Panc1 (cell line): ENCODE measurements at regions not wholly inside any gene's neighbourhood (a gene's known extent, or its start where the extent isn't known, plus 50 kb on each side); places are given as distances from the start of the nearest gene placed in this dataset.

ENCODE experiments used
- ATAC-seq: fragments of 200-7000 bp; cut with Tn5 transposase; 2 replicates; pipeline ENCODE4 v1.9.1; 2020; ENCODE audit warnings: mild to moderate bottlenecking, moderate library complexity
- BruUV-seq: library from RNA; stranded (reverse); fragments of 400-500 nt; replicated peaks from 2 replicates; lab custom pipeline; 2021; lab: Mats Ljungman, UMichigan
- CTCF ChIA-PET: fragments of 300-600 bp; sonication (Branson Sonifier 250); formaldehyde crosslinking; loops from one replicate; lab custom pipeline; 2022; ENCODE audit warnings: antibody characterized with exemption; lab: Charles Lee
- POLR2A ChIA-PET: fragments of 300-600 bp; sonication (Branson Sonifier 250); formaldehyde crosslinking; loops from one replicate; lab custom pipeline; 2022; ENCODE audit warnings: antibody characterized with exemption; lab: Charles Lee
- DNase-seq: peaks from one replicate; pipeline ENCODE4 v3.0.0-alpha.2; 2010; ENCODE audit warnings: low read depth, low spot score
- H3K27ac ChIP-seq: 2 replicates; pipeline ENCODE4 v1.5.1; 2011; ENCODE audit warnings: mild to moderate bottlenecking, low read length, inconsistent platforms
- H3K27me3 ChIP-seq: fragments of 200-500 bp; sonication (Bioruptor generic); 2 replicates; pipeline ENCODE4 v1.6.0; 2014; ENCODE audit warnings: low read length, inconsistent platforms; ENCODE audit not compliant: control insufficient read depth, insufficient read depth
- H3K36me3 ChIP-seq: fragments of 200-500 bp; sonication (Bioruptor generic); 2 replicates; pipeline ENCODE4 v1.5.1; 2014; ENCODE audit warnings: inconsistent platforms, mild to moderate bottlenecking, low read length, moderate library complexity; ENCODE audit not compliant: control insufficient read depth, insufficient read depth
- H3K4me1 ChIP-seq: 2 replicates; pipeline ENCODE4 v1.5.1; 2011; ENCODE audit warnings: inconsistent platforms, mild to moderate bottlenecking, low read length, moderate library complexity; ENCODE audit not compliant: control insufficient read depth, insufficient read depth
- H3K4me3 ChIP-seq, 2 experiments: 2 replicates each; pipeline ENCODE4 v1.5.1; 2011 to 2012; ENCODE audit warnings: low read depth in 2 of 2, low read length in 2 of 2, mild to moderate bottlenecking in 2 of 2, inconsistent platforms in 1 of 2, moderate library complexity in 1 of 2
- H3K9me3 ChIP-seq: fragments of 200-500 bp; sonication (Bioruptor generic); 2 replicates; pipeline ENCODE4 v1.5.1; 2014; ENCODE audit warnings: low read depth, mild to moderate bottlenecking, inconsistent platforms, low read length, moderate library complexity; ENCODE audit not compliant: control insufficient read depth, insufficient read depth
- CTCF ChIP-seq: fragments of 450-650 bp; IDR thresholded peaks from 2 replicates; pipeline ENCODE4 v1.5.1; 2017; ENCODE audit warnings: mild to moderate bottlenecking
- POLR2AphosphoS5 ChIP-seq: IDR thresholded peaks from 2 replicates; pipeline ENCODE4 v1.6.1; 2012; ENCODE audit warnings: mild to moderate bottlenecking, low read depth, low read length, moderate library complexity
- REST ChIP-seq, 2 experiments: IDR thresholded peaks; 2 replicates each; pipeline ENCODE4 v1.6.1; 2011 to 2012; ENCODE audit warnings: low read depth in 2 of 2, control low read depth in 1 of 2, low read length in 1 of 2, mild to moderate bottlenecking in 1 of 2, moderate library complexity in 1 of 2; ENCODE audit not compliant: insufficient read depth in 1 of 2
- SIN3A ChIP-seq: IDR thresholded peaks from 2 replicates; pipeline ENCODE4 v1.6.1; 2012; ENCODE audit warnings: low read depth, mild to moderate bottlenecking, low read length, moderate library complexity, borderline replicate concordance; ENCODE audit not compliant: insufficient read depth
- TCF7L2 ChIP-seq: IDR thresholded peaks from 2 replicates; pipeline ENCODE4 v1.6.1; 2011; ENCODE audit warnings: mild to moderate bottlenecking, low read depth, low read length, inconsistent platforms
- in situ Hi-C: cut with HindIII; loops from 2 replicates; pipeline ENCODE4 v1.10.0; 2016; ENCODE audit warnings: low sequenced_read_pairs, low pct_unique_long_range_greater_than_20kb
- intact Hi-C: fragments of 100-400 bp; cut with micrococcal nuclease; formaldehyde crosslinking; loops from one replicate; pipeline ENCODE4 v1.10.0; 2022; ENCODE audit not compliant: unreplicated experiment

GRCh38 chr18:42287047-42287446 is 332.0 kb downstream of the PIK3C3 start:
- ATAC-seq = no peak
- Histone ChIP-seq H3K36me3 (no peaks in the 10 kb centered on the region), H3K27me3 (no peaks in the 10 kb centered on the region), H3K4me3 (no peak overlapping the region), H3K4me1 (no peaks in the 10 kb centered on the region), H3K27ac (no peak overlapping the region), H3K9me3 (no peaks in the 10 kb centered on the region)
- TF ChIP-seq CTCF (no peak), SIN3A (no peak), TCF7L2 (no peak), POLR2AphosphoS5 (no peak), REST (IDR thresholded peaks at IDR 0.05; ENCODE audit: insufficient read depth in 1 of 2, low read depth in 2 of 2, low read length in 1 of 2) (no peak)
- ChIA-PET CTCF (no interaction called here), POLR2A (no interaction called here)
- no peak for DNase-seq
- intact Hi-C loops = no loop called here
- in situ Hi-C loops = no loop called here
- no TSS peak for BruUV-seq

GRCh38 chr18:42288129-42288528 is 333.1 kb downstream of the PIK3C3 start:
- no peak overlapping the region for H3K27ac ChIP-seq
- TF ChIP-seq CTCF = no peak
- no peak for TF ChIP-seq POLR2AphosphoS5
- no TSS peak for BruUV-seq
- DNase-seq (no peak), ATAC-seq (no peak)
- no peaks in the 10 kb centered on the region for H3K9me3 ChIP-seq
- intact Hi-C loops (no loop called here), in situ Hi-C loops (no loop called here)
- ChIA-PET CTCF (no interaction called here), POLR2A (no interaction called here)
- H3K4me3 ChIP-seq = no peak overlapping the region
- no peaks in the 10 kb centered on the region for H3K4me1 ChIP-seq
- no peaks in the 10 kb centered on the region for H3K27me3 ChIP-seq
- no peaks in the 10 kb centered on the region for H3K36me3 ChIP-seq

- Histone ChIP-seq H3K27ac (no peak overlapping the region), H3K9me3 (no peaks in the 10 kb centered on the region), H3K36me3 (no peaks in the 10 kb centered on the region), H3K27me3 (no peaks in the 10 kb centered on the region), H3K4me1 (no peaks in the 10 kb centered on the region), H3K4me3 (no peak overlapping the region)
- intact Hi-C loops = no loop called here
- CTCF ChIA-PET = no interaction called here
- DNase-seq (no peak), ATAC-seq (no peak)
- BruUV-seq = no TSS peak
- POLR2A ChIA-PET = no interaction called here
- in situ Hi-C loops = no loop called here
- TF ChIP-seq CTCF = no peak
- TF ChIP-seq TCF7L2 = no peak
- no peak for TF ChIP-seq REST (IDR thresholded peaks at IDR 0.05; ENCODE audit: insufficient read depth in 1 of 2, low read depth in 2 of 2, low read length in 1 of 2)
- no peak for TF ChIP-seq SIN3A
- no peak for TF ChIP-seq POLR2AphosphoS5
Measured at GRCh38 chr18:42289526-42289925, 334.5 kb downstream of the PIK3C3 start.
